ENCODE measurements at regions not wholly inside any gene's neighbourhood (a gene's known extent, or its start where the extent isn't known, plus 50 kb on each side); places are given as distances from the start of the nearest gene placed in this dataset.

DNA sequence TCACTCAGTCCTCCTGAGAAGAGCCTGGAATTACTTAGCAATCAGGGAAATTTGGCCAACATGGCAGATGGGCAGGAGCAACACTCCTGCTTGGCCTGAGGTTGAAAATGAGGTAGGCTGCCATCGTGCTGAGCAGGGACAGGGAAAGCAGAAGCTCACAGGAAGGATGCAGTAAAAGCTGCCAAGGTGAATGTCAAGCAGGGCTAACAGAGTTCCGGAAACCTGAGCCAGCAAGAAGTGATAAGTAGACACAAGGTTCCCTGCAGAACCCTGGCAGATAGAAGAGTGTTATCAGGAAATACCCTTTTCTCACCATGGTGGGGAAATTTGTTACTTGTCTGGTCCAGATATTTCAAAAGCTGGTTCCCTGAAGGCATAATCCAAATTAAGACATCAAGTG, 454.3 kb upstream of the MEX3C start:
- no peak for DNase-seq (ENCODE audit: low read depth)

DNA sequence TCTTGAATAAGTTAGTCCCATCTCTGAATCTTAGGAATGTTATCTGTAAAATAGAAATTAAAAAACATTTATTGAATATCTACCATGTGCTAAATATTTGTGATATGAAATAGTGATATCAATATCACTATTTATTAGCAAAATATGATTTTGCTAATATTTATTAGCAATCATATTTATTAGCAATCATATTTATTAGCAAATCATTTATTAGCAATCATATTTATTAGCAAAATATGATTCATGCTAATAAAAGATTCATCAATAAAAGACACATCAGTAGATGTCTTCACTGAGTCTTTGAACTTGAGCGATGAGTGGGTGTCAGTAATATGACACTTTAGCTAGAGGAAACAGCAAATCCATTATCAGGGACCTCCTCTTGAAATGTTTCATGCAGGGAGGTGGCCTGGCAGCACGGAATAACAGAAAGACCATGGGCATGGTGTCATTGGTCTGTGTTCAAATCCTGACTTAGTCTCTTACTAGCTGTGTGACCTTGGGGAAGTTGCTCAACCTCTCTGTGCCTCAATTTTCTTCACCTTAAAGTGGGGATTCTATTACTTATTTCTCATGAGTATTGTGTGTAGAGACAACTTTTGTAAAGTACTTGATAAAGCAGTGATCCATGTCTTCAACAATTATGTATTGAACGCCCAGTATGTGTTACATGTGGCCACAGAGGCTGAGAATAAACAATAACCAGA, 456.2 kb upstream of the MEX3C start:
- no peak for DNase-seq (ENCODE audit: low read depth)

DNA sequence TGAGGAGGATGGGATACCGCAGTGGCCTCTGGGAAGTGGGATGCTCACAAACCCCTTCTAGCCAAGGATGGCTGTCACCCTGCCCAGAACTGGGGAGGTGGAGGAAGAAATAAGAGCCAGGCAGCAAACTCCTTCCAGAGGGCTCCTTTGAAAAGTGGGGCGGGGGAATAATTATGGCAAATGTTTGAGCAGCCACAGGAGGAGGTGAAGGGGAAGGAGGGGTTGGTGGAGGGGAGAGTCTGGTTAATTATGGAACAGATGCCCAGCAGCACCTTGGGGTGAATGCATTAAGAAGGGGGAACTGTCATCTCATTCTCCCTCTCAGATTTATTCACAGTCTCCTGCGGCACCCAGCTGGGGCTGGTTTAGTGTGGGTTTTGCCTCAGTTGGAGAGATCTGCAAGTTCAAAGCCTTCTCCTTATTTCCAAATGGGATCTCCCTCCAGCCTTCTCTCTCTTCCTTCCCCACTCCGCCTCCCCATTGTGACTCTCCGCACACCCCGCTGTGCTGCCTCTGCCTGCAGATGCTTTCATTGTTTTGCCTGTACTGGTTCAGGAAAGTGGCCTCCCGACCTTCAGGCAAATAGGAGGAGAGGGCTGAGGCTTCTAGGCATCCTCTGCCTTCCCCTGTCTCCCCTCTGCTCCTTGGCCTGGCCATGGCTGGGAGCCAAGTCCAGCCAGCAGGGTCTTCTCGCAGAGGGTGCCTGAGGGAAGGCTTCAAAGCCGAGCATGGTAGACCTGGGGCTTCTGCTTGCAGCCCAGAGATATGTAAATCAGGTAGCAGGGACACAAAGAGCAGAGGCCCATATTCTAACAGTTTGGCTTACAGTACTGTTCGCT, 457.2 kb upstream of the MEX3C start:
- no peak for DNase-seq (ENCODE audit: low read depth)

DNA sequence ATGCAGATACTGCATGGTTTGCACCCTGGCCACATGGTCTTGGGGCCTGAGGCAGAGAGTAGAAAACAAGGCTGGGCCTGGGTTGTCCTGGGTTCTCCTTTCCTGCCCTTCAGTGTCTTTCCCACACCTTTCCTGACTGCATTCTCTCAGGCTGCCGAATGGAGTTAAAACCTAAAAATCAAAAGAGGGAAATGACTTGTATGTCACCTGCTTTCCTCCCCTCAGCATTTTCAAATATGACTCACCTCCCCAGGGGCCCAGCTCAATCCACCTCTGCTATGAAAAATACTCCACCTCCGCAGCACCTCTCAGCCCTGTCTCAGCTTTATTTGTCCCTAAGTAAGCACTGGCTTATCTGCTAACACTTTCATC, 457.8 kb upstream of the MEX3C start:
- no peak for DNase-seq (ENCODE audit: low read depth)

DNA sequence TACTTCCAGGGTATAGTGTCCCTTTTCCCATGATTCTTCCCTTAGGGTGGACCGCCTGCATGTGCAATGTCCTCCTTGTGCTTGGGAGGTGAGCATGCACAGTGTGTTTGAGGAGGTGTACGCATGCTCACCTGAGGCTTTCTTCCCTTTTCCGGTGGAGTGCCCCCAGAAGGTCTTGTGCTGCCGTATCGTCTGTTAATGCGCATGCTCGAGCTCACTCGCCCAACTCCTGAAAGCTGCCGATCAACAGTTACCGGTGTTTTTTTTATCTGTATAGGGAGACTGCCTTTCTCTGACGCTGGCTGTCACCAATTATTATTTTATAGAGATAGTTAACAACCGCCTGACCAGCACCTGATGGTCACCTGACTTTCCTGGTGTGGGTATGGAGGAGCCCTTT, 458.8 kb upstream of the MEX3C start:
- no peak for DNase-seq (ENCODE audit: low read depth)

DNA sequence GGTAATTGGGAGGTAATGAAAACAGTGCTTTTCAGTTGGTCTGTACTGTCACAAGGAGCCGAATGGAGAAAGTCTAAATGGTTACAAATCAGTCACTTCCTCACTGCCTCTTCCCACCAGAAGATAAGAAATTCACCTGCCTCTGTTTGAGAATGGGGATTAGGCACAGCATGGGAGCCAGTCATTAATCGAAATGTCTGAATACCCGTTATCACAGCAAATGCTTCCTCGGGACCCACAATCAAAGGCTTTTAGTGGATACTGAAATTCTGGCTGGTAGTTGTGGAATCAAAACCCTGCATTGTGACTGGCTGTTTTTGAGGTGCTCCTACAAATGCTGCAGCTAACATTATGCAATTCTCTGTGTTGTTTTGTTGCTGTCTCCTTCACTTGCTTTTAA, 461.0 kb upstream of the MEX3C start:
- no peak for DNase-seq (ENCODE audit: low read depth)

DNA sequence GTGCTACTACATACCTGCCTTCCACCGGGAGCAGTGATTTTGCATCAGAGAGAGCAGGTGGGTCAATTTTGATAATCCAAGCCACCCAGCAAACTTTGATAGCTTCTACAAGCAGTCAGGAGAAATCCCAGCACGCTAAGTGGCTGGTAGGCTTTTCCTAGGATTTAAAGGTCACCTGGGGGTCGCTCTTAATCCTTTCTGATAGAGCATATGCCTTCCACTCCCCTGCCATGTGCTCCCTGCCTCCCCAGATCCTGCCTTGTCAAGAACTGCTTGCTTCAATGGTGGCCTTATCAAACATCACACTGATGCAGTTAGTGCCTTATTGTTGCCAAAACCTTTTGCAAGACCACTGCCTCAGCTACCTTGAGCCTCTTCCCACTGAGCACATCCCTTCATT, 462.3 kb upstream of the MEX3C start:
- no peak for DNase-seq (ENCODE audit: low read depth)

DNA sequence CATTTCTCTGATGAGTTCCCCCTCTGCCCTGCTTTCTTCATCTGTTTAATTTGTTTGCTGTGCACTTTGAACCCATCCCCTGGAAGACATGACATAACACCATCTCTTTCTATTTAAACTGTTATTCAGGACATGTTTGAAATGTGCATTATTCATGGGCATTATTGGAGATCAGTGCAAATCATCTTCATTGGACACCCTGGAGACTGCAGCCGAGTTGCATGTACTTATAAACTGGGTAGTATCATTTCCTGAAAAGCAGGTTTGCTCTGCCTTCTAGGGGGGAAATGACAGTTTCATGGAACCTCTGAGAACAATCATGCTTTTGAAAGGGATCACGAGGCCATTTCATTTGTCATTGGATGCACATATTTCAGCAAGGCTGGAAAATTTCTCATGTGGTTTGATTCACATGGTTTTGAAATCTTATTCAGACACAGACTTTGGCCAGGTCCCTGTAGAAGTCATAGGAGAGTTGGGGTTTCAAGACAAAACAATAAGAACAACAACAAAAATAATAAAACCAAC, 462.8 kb upstream of the MEX3C start:
- no peak for DNase-seq (ENCODE audit: low read depth)

DNA sequence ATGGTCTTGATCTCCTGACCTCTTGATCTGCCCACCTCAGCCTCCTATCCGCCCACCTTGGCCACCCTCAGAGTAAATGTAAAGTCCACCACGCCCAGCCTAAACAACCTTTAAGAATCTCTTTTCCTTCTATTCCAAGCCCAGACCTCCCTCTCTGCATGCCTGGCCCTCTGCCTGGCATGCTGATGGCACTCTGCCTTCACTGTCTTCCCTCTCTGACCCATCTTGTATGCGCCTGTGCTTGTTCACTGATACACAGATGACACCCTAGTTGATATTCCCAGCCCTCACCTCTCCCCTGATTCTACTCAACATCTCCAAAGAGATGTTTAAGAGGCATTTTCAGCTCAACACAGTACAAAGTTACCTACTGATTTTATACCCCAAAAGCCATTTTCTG, 466.8 kb upstream of the MEX3C start:
- no peak for DNase-seq (ENCODE audit: low read depth)

DNA sequence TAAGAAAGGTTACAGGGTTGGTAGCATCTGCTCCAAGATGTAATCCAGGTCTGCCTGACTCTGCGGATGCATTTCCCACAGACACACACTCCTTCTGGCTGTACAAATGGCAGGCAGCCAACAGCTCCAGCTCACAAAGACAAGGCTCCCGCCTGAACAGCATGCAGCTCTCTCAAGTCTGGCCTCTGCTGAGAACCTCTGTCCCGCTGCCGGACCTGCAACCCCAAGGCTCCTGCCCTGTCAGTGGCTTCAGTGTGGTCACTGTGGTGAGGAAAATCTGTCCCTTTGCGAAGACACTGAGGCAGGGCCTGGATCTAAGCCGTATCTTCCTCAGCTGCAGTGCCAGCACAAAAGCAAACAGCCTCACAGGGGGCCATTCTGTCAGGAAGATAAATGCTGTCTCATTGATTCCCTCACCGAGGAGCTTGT, 469.3 kb upstream of the MEX3C start:
- no peak for DNase-seq (ENCODE audit: low read depth)

DNA sequence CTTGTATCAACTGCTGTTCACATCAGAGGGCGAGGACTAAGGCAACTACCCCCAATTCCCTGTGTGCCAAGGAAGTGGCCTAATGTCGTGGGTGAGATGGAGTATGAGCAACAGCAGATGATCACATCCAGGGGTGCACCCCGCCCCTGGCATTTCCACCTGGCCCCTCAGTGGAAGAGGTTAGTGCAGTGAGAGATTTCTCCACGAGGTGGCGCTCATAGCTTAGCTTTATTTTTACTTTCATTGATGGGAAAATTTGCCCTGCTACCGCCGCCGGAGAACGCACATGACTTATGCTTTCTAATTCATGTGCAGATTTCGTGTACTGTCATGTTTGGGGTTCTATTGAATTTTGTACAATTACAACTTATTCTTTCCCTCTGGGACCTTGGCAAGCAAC, 470.6 kb upstream of the MEX3C start:
- peak; percentile 5 for DNase-seq (ENCODE audit: low read depth)

DNA sequence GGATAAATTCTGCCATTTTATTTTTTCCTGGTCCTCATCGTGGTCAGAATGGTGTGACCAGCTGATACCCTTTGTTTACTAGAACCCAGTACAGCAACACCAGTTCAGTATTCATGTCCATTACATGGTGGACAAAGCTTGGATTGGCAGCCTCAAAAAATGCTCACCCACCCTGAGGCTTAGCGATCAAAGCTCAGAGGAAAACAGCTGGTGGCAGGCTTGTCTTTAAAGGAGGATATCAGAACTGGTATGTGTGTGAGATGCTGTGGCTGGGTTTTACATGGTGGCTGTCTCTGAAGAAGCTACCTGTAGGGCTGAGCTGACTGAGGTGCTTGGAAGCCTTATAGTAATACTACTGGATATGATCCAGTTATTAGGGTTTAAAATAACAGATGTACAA, 471.1 kb upstream of the MEX3C start:
- DNase-seq (ENCODE audit: low read depth), result no peak

DNA sequence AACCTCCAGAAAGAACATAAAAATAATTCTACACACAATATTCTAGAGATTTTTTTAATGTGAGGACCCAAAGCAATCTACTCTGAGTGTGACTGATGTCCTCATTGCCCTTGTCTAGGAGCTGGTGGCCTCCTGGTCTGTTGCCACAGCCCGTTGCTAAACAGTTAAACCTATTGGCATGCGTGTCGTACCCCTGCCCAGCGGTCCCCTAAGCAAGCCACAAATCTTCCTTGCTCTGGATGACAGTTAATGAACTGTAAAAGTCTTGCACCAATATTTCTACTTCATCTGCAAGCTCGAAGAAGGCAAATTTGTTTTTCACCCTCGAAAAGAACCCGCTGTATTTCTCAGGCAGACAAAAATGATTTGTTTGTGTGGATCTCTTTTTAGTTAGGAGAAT, 489.1 kb upstream of the MEX3C start:
- no peak for DNase-seq (ENCODE audit: low read depth)

DNA sequence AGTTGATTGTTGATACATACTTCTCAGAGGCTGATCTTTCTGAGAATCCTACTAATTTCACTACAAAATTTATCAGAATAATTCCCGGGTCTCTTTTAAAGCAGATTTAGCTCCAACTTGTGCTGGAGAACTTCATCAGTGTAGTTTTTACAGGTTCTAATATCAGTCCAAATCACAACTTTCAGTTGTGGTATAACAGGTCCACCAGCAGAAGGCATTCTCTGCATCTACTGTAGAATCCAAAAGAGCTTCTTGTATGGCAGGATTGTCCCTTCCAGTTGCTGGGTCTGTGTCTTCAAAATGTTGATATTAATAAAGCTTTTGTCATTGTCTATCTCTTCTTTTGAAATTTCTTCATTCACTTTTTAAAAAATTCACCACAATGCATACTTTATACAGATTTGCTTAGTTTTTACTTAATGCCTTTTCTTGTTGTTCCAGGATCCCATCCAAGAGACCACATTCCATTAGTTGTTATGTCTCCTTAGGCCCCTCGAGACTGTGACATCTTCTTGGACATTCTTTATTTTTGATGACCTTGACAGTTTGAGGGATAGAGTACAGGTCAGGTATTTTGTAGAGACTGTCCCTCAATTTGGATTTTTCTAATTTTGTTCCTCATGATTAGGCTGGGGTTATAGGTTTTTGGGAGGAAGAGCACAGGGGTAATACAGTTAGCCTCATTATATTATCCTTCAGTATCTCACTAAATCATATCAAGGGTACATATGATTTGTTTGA, 490.5 kb upstream of the MEX3C start:
- no peak for DNase-seq (ENCODE audit: low read depth)

DNA sequence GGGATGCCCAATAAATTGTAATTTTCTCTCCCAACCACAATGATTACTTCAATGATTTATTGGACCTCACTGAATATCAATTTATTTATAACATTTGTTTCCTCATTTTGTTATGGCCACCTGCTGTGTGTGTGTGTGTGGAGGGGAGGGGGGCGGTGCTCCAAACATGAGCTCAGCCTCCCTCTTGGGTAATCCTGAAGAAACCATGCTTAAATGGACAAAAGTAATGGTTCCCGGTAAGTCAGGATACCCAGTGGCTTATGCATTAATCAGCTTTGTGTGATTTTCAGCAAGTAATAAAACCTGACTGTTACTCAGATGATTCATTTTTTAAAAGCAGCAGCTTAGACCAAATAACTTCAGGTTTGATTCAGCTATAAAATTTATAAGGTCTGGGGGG, 495.1 kb upstream of the MEX3C start:
- DNase-seq (ENCODE audit: low read depth), result no peak

DNA sequence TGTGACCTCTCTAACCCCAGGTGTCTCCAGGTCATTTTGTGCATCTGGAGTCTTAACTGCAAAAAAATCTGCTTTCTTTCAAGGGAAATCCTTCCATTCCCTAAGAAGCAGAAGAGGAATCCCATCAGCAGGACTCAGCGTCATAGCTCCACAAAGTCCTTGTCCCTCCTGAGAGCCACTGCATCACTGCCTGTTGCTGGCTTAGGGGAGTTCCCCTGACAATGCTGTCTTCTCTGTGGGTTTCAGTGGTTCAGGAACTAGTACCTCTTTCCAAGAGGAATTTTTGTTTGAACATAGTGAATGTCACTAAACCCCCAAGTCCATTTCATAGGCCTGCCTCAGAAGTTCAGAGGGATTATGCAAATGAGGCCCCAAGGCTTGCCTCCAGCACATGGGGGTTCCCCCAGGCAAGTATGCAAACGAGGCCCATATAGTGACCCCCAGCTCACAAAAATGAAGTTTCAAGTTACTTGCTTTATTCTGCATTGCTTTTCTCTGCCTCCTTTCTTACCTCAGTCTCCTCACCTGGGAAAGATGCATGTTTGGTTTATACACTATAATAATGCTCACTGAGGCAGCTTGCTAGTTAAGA, 513.9 kb upstream of the MEX3C start:
- DNase-seq (ENCODE audit: low read depth), result no peak

DNA sequence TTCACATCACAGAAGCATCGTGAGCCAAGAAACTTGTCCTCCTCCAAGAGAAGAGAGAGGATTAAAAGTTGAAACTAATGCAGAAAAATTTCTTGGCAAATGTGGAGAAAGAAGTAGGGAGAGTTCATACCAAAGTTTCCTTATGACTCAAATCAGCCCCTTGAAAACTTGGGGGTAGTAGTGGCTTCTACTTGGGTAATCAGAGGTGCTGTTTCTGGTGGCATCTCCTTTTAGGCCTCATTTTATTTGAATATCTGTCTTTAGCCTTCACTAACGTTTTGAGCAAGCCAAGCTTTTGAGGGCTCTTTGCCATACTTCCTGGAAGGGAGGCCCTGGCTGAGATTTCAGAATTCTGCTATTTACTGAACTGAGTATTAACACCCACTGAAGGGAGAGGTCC, 515.3 kb upstream of the MEX3C start:
- DNase-seq (ENCODE audit: low read depth), result no peak

DNA sequence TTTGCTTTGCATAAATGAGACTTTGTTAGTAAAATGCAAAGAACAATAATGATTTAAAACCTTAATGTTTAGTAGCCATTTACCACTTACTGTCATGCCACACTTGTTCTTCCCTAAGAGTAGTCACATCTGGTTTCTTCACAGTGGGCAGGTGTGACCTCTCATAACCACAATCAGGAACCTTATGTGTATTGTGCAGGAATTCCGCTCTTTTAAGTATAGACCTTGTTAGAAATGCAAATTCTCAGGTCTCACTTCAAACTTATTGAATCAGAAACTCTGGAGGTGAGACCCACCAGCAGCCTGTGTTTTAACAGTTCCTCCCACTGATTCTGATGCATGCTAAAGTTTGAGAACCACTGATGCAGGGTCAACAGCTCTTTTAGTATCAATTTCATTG, 518.8 kb upstream of the MEX3C start:
- DNase-seq (ENCODE audit: low read depth), result no peak

DNA sequence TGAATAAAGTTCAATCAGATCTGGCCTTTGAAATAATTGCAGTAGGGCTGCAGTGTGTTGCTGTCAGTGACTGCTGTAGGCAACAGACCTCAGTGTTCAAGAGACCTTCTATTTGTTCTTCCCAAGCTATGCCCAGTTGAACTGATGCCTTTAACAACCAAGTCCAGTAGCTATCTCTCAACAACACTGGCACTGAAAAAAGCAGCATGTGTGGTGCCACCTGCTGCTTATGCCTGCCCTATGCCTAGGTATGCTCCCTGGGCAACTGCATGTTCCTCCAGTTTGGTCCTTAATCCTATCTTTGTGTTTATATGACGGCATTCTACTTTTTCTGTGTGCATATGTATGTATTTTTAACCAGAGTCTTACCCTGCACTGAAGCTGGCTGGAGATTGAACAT, 523.9 kb upstream of the MEX3C start:
- DNase-seq (ENCODE audit: low read depth), result no peak

DNA sequence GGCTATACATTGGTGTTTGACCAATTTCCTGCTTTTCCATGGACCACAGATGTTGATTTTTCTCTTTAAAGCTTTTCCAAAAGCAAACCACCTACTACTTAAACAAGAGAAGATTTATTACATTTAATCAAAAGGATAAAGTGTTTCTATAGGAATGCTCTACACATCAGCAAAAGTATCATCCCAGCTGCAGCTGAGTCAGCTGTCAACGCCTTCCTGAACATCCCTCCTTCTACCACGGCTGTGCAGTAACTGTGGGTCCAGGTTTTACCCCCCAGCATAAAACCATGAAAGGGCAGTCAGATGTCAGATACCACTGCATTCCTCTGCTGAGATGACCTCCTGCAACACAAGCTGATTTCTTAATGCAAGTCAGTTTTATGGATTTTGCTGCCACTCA, 524.5 kb upstream of the MEX3C start:
- no peak for DNase-seq (ENCODE audit: low read depth)

DNA sequence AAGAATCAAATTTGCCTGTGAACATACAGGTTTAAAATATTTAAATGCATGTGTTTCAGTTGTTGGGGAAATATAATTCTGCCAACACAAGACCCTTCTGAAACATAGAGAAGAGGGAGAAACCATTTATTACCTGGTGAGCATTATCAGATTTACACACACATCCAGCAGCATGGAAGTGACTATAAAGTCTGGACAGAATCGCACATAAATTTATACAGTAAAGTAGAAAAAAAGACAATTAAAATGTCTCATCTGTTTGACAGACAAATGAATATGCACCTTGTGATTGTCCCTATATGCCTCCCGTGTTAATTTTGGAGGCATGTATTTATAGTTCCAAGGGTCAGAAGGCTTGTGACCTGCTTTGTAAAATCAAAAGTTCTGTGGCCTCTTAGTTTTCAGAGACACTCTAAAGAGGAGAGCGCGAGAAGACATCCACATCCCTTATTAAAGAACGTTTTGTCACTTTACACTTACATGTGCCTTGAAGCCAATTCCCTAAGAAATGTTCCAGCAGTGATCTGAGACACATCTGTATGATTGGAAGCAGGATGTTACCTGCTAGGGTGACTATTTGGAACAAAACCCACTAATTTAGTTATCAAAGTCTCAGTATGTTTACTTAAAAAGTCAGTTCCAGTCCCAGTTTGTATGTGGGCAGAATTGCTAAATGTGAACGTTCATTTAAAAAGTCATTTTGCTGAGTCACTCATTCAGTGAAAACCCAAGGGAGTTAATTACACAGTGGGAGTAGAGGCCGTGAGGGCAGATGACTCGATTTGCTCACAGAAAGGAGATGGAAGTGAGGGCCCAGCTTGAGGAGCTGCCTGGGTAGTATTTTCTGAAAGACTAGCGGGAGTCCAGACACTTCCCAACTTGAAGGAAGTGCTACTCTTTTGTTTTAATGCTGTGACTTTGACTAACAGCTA, 527.6 kb upstream of the MEX3C start:
- DNase-seq (ENCODE audit: low read depth), result no peak

Data from HS-27A (cell line).